ENCODE measurements at regions not wholly inside any gene's neighbourhood (a gene's known extent, or its start where the extent isn't known, plus 50 kb on each side); places are given as distances from the start of the nearest gene placed in this dataset.

- Histone ChIP-seq H3K9me3 (ENCODE audit: control insufficient read depth in 2 of 2, low read length in 2 of 2) (no peaks in the 10 kb centered on the region), H3K27ac (ENCODE audit: low read length) (no peak overlapping the region), H3K4me3 (ENCODE audit: low read length in 2 of 2) (no peak overlapping the region), H3K36me3 (ENCODE audit: control insufficient read depth in 2 of 2, insufficient read depth in 2 of 2, low read length in 2 of 2) (no peaks in the 10 kb centered on the region), H3K27me3 (ENCODE audit: control insufficient read depth in 1 of 2, insufficient read depth in 2 of 2, low read length in 2 of 2) (no peaks in the 10 kb centered on the region), H3K9ac (ENCODE audit: low read length in 2 of 2) (no peak overlapping the region), H3K4me1 (ENCODE audit: control insufficient read depth, insufficient read depth, low read length) (no peaks in the 10 kb centered on the region)
Observed at GRCh38 chr14:53384536-53384935, 231.4 kb upstream of the DDHD1 start.

- H3K9me3 ChIP-seq (ENCODE audit: control insufficient read depth in 2 of 2, low read length in 2 of 2) = no peaks in the 10 kb centered on the region
- no peaks in the 10 kb centered on the region for H3K27me3 ChIP-seq (ENCODE audit: control insufficient read depth in 1 of 2, insufficient read depth in 2 of 2, low read length in 2 of 2)
- no peak overlapping the region for H3K9ac ChIP-seq (ENCODE audit: low read length in 2 of 2)
- H3K27ac ChIP-seq (ENCODE audit: low read length) = no peak overlapping the region
- H3K36me3 ChIP-seq (ENCODE audit: control insufficient read depth in 2 of 2, insufficient read depth in 2 of 2, low read length in 2 of 2) = no peaks in the 10 kb centered on the region
- no peaks in the 10 kb centered on the region for H3K4me1 ChIP-seq (ENCODE audit: control insufficient read depth, insufficient read depth, low read length)
- no peak overlapping the region for H3K4me3 ChIP-seq (ENCODE audit: low read length in 2 of 2)
Observed at GRCh38 chr14:53384073-53384472, 230.9 kb upstream of the DDHD1 start.

- H3K9me3 ChIP-seq (ENCODE audit: control insufficient read depth in 2 of 2, low read length in 2 of 2) = no peaks in the 10 kb centered on the region
Observed at GRCh38 chr14:53381895-53382294, 228.8 kb upstream of the DDHD1 start.

GRCh38 chr14:53380867-53381225, 227.7 kb upstream of the DDHD1 start:
- H3K4me3 ChIP-seq (ENCODE audit: low read length in 2 of 2) = no peak overlapping the region
- no peak overlapping the region for H3K27ac ChIP-seq (ENCODE audit: low read length)
- H3K9ac ChIP-seq (ENCODE audit: low read length in 2 of 2) = no peak overlapping the region
- no peaks in the 10 kb centered on the region for H3K27me3 ChIP-seq (ENCODE audit: control insufficient read depth in 1 of 2, insufficient read depth in 2 of 2, low read length in 2 of 2)
- no peaks in the 10 kb centered on the region for H3K4me1 ChIP-seq (ENCODE audit: control insufficient read depth, insufficient read depth, low read length)
- H3K36me3 ChIP-seq (ENCODE audit: control insufficient read depth in 2 of 2, insufficient read depth in 2 of 2, low read length in 2 of 2) = no peaks in the 10 kb centered on the region
- H3K9me3 ChIP-seq (ENCODE audit: control insufficient read depth in 2 of 2, low read length in 2 of 2) = no peaks in the 10 kb centered on the region

More at GRCh38 chr14:53381895-53382294, 228.8 kb upstream of the DDHD1 start:
- no peaks in the 10 kb centered on the region for H3K4me1 ChIP-seq (ENCODE audit: control insufficient read depth, insufficient read depth, low read length)
- H3K4me3 ChIP-seq (ENCODE audit: low read length in 2 of 2) = no peak overlapping the region
- H3K36me3 ChIP-seq (ENCODE audit: control insufficient read depth in 2 of 2, insufficient read depth in 2 of 2, low read length in 2 of 2) = no peaks in the 10 kb centered on the region
- H3K9ac ChIP-seq (ENCODE audit: low read length in 2 of 2) = no peak overlapping the region
- H3K27ac ChIP-seq (ENCODE audit: low read length) = no peak overlapping the region
- no peaks in the 10 kb centered on the region for H3K27me3 ChIP-seq (ENCODE audit: control insufficient read depth in 1 of 2, insufficient read depth in 2 of 2, low read length in 2 of 2)

GRCh38 chr14:53380052-53380866, 227.1 kb upstream of the DDHD1 start:
- Histone ChIP-seq H3K27ac (ENCODE audit: low read length) (no peak overlapping the region), H3K4me1 (ENCODE audit: control insufficient read depth, insufficient read depth, low read length) (no peaks in the 10 kb centered on the region), H3K9me3 (ENCODE audit: control insufficient read depth in 2 of 2, low read length in 2 of 2) (no peaks in the 10 kb centered on the region), H3K36me3 (ENCODE audit: control insufficient read depth in 2 of 2, insufficient read depth in 2 of 2, low read length in 2 of 2) (no peaks in the 10 kb centered on the region), H3K27me3 (ENCODE audit: control insufficient read depth in 1 of 2, insufficient read depth in 2 of 2, low read length in 2 of 2) (no peaks in the 10 kb centered on the region), H3K4me3 (ENCODE audit: low read length in 2 of 2) (no peak overlapping the region), H3K9ac (ENCODE audit: low read length in 2 of 2) (no peak overlapping the region)

DNA sequence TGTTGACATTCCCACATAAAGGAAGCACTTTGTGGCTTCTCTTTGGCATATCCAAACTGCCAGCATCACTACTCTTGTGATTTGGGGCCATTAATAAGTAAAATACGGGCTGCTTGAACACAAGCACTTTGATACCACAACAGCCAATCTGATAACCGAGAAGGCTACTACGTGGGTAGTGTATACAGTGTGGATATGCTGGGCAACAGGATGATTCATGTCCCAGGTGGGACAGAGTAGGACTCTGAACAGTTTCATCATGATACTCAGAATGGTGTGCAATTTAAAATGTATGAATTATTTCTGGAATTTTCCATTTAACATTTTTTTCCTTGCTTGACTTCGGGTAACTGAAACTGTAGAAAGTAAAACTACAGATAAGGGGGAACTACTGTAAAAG, 225.0 kb upstream of the DDHD1 start:
- no peak overlapping the region for H3K9ac ChIP-seq (ENCODE audit: low read length in 2 of 2)
- H3K27me3 ChIP-seq (ENCODE audit: control insufficient read depth in 1 of 2, insufficient read depth in 2 of 2, low read length in 2 of 2) = no peaks in the 10 kb centered on the region
- no peak overlapping the region for H3K4me3 ChIP-seq (ENCODE audit: low read length in 2 of 2)

DNA sequence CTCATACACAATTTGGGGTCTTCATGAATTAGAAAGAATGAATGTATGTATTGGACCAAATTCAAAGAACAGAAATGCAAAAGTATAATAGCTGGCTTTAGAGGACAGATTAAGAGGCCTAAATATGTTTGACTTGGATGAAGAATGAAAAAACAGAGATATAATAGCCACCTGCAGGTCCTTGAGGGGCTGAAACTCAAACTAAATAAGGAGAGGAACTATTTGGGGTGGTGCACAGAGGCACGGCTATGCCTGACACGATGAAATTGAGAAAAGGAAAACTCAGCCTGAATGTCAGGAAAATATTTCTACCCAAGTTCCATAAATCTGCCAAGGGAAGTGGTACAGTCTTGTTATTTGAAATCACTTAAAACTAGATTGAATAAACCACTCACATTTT, 222.9 kb upstream of the DDHD1 start:
- no peak overlapping the region for H3K4me3 ChIP-seq (ENCODE audit: low read length in 2 of 2)
- H3K27me3 ChIP-seq (ENCODE audit: control insufficient read depth in 1 of 2, insufficient read depth in 2 of 2, low read length in 2 of 2) = no peaks in the 10 kb centered on the region
- H3K9ac ChIP-seq (ENCODE audit: low read length in 2 of 2) = no peak overlapping the region
- H3K36me3 ChIP-seq (ENCODE audit: control insufficient read depth in 2 of 2, insufficient read depth in 2 of 2, low read length in 2 of 2) = no peaks in the 10 kb centered on the region
- no peaks in the 10 kb centered on the region for H3K9me3 ChIP-seq (ENCODE audit: control insufficient read depth in 2 of 2, low read length in 2 of 2)
- H3K27ac ChIP-seq (ENCODE audit: low read length) = no peak overlapping the region
- H3K4me1 ChIP-seq (ENCODE audit: control insufficient read depth, insufficient read depth, low read length) = no peaks in the 10 kb centered on the region

More for the DNA sequence above, 225.0 kb upstream of the DDHD1 start:
- Histone ChIP-seq H3K9me3 (ENCODE audit: control insufficient read depth in 2 of 2, low read length in 2 of 2) (no peaks in the 10 kb centered on the region), H3K36me3 (ENCODE audit: control insufficient read depth in 2 of 2, insufficient read depth in 2 of 2, low read length in 2 of 2) (no peaks in the 10 kb centered on the region), H3K27ac (ENCODE audit: low read length) (no peak overlapping the region), H3K4me1 (ENCODE audit: control insufficient read depth, insufficient read depth, low read length) (no peaks in the 10 kb centered on the region)

- H3K36me3 ChIP-seq (ENCODE audit: control insufficient read depth in 2 of 2, insufficient read depth in 2 of 2, low read length in 2 of 2) = no peaks in the 10 kb centered on the region
- no peak overlapping the region for H3K4me3 ChIP-seq (ENCODE audit: low read length in 2 of 2)
- no peak overlapping the region for H3K27ac ChIP-seq (ENCODE audit: low read length)
- H3K9ac ChIP-seq (ENCODE audit: low read length in 2 of 2) = no peak overlapping the region
- no peaks in the 10 kb centered on the region for H3K27me3 ChIP-seq (ENCODE audit: control insufficient read depth in 1 of 2, insufficient read depth in 2 of 2, low read length in 2 of 2)
- H3K4me1 ChIP-seq (ENCODE audit: control insufficient read depth, insufficient read depth, low read length) = no peaks in the 10 kb centered on the region
- no peaks in the 10 kb centered on the region for H3K9me3 ChIP-seq (ENCODE audit: control insufficient read depth in 2 of 2, low read length in 2 of 2)
Observed at GRCh38 chr14:53375599-53375998, 222.5 kb upstream of the DDHD1 start.

GRCh38 chr14:53368711-53369201, 215.6 kb upstream of the DDHD1 start:
- Histone ChIP-seq H3K9ac (ENCODE audit: low read length in 2 of 2) (no peak overlapping the region), H3K27ac (ENCODE audit: low read length) (no peak overlapping the region), H3K9me3 (ENCODE audit: control insufficient read depth in 2 of 2, low read length in 2 of 2) (no peaks in the 10 kb centered on the region), H3K27me3 (ENCODE audit: control insufficient read depth in 1 of 2, insufficient read depth in 2 of 2, low read length in 2 of 2) (no peaks in the 10 kb centered on the region), H3K36me3 (ENCODE audit: control insufficient read depth in 2 of 2, insufficient read depth in 2 of 2, low read length in 2 of 2) (no peaks in the 10 kb centered on the region), H3K4me3 (ENCODE audit: low read length in 2 of 2) (no peak overlapping the region), H3K4me1 (ENCODE audit: control insufficient read depth, insufficient read depth, low read length) (peaks cover 4% of the 10 kb centered on the region)

DNA sequence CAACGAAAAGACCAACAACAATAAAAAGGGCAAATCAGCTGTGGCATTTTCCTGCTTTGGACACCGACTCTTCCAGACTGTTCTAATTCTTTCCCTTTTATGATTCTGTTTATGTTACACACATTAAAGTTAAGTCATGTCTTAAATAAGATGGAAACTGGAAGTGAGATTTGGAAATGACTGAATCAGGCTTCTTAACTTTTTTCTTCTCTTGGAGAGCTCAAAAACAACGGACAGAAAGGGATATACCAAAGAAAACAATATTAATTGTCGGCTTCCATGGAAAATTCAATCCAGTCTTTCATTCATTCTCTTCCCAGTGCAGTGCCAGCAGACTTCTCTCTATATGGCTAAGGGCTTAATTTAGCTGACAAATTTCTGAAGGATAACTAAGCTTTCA, 214.9 kb upstream of the DDHD1 start:
- no peak overlapping the region for H3K4me3 ChIP-seq (ENCODE audit: low read length in 2 of 2)
- H3K9ac ChIP-seq (ENCODE audit: low read length in 2 of 2) = no peak overlapping the region
- no peaks in the 10 kb centered on the region for H3K27me3 ChIP-seq (ENCODE audit: control insufficient read depth in 1 of 2, insufficient read depth in 2 of 2, low read length in 2 of 2)
- no peaks in the 10 kb centered on the region for H3K36me3 ChIP-seq (ENCODE audit: control insufficient read depth in 2 of 2, insufficient read depth in 2 of 2, low read length in 2 of 2)
- no peaks in the 10 kb centered on the region for H3K9me3 ChIP-seq (ENCODE audit: control insufficient read depth in 2 of 2, low read length in 2 of 2)
- H3K27ac ChIP-seq (ENCODE audit: low read length) = no peak overlapping the region
- H3K4me1 ChIP-seq (ENCODE audit: control insufficient read depth, insufficient read depth, low read length) = peaks cover 4% of the 10 kb centered on the region

GRCh38 chr14:53367644-53368026, 214.5 kb upstream of the DDHD1 start:
- Histone ChIP-seq H3K27ac (ENCODE audit: low read length) (no peak overlapping the region), H3K36me3 (ENCODE audit: control insufficient read depth in 2 of 2, insufficient read depth in 2 of 2, low read length in 2 of 2) (no peaks in the 10 kb centered on the region), H3K4me3 (ENCODE audit: low read length in 2 of 2) (no peak overlapping the region), H3K9ac (ENCODE audit: low read length in 2 of 2) (no peak overlapping the region), H3K9me3 (ENCODE audit: control insufficient read depth in 2 of 2, low read length in 2 of 2) (no peaks in the 10 kb centered on the region), H3K27me3 (ENCODE audit: control insufficient read depth in 1 of 2, insufficient read depth in 2 of 2, low read length in 2 of 2) (no peaks in the 10 kb centered on the region), H3K4me1 (ENCODE audit: control insufficient read depth, insufficient read depth, low read length) (peaks cover 4% of the 10 kb centered on the region)
